ENCODE measurements at regions not wholly inside any gene's neighbourhood (a gene's known extent, or its start where the extent isn't known, plus 50 kb on each side); places are given as distances from the start of the nearest gene placed in this dataset.

DNA sequence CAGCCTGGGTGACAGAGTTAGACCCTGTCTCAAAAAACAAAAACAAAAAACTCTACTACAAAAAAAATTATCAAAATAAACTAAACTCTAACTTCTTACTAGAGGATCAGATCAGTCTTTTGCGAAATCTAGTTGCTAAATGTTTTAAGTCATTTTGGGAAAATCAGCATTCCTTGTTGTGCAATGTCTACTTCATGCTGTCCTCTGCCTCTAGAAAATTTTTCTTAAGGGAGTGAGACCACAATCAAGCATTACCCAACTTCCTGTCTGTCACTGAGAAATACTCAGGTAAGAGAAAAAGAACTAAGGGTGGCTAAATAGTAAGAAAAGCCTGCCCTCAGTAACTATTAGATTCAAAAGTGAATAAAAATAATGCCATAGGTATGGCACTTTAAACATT lies 67.2 kb upstream of the FOXD3 start:
- no peak for TF ChIP-seq EP300 (conservative IDR thresholded peaks at IDR 0.05; ENCODE audit: poor library complexity, severe bottlenecking)
- TF ChIP-seq, protein P1, sequence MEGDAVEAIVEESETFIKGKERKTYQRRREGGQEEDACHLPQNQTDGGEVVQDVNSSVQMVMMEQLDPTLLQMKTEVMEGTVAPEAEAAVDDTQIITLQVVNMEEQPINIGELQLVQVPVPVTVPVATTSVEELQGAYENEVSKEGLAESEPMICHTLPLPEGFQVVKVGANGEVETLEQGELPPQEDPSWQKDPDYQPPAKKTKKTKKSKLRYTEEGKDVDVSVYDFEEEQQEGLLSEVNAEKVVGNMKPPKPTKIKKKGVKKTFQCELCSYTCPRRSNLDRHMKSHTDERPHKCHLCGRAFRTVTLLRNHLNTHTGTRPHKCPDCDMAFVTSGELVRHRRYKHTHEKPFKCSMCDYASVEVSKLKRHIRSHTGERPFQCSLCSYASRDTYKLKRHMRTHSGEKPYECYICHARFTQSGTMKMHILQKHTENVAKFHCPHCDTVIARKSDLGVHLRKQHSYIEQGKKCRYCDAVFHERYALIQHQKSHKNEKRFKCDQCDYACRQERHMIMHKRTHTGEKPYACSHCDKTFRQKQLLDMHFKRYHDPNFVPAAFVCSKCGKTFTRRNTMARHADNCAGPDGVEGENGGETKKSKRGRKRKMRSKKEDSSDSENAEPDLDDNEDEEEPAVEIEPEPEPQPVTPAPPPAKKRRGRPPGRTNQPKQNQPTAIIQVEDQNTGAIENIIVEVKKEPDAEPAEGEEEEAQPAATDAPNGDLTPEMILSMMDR (IDR thresholded peaks at IDR 0.05; ENCODE audit: poor library complexity, severe bottlenecking) = no peak
- no peak for TF ChIP-seq POLR2AphosphoS5 (IDR thresholded peaks at IDR 0.05)
- TF ChIP-seq, protein P2, sequence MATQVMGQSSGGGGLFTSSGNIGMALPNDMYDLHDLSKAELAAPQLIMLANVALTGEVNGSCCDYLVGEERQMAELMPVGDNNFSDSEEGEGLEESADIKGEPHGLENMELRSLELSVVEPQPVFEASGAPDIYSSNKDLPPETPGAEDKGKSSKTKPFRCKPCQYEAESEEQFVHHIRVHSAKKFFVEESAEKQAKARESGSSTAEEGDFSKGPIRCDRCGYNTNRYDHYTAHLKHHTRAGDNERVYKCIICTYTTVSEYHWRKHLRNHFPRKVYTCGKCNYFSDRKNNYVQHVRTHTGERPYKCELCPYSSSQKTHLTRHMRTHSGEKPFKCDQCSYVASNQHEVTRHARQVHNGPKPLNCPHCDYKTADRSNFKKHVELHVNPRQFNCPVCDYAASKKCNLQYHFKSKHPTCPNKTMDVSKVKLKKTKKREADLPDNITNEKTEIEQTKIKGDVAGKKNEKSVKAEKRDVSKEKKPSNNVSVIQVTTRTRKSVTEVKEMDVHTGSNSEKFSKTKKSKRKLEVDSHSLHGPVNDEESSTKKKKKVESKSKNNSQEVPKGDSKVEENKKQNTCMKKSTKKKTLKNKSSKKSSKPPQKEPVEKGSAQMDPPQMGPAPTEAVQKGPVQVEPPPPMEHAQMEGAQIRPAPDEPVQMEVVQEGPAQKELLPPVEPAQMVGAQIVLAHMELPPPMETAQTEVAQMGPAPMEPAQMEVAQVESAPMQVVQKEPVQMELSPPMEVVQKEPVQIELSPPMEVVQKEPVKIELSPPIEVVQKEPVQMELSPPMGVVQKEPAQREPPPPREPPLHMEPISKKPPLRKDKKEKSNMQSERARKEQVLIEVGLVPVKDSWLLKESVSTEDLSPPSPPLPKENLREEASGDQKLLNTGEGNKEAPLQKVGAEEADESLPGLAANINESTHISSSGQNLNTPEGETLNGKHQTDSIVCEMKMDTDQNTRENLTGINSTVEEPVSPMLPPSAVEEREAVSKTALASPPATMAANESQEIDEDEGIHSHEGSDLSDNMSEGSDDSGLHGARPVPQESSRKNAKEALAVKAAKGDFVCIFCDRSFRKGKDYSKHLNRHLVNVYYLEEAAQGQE (IDR thresholded peaks at IDR 0.05; ENCODE audit: borderline replicate concordance) = no peak
- no peak for TF ChIP-seq EZH2 (IDR thresholded peaks at IDR 0.05; ENCODE audit: borderline replicate concordance, insufficient read depth, low read length, poor library complexity, severe bottlenecking)
- no peak for TF ChIP-seq RAD21 (conservative IDR thresholded peaks at IDR 0.05)
- TF ChIP-seq MXI1 (conservative IDR thresholded peaks at IDR 0.05; ENCODE audit: poor library complexity, severe bottlenecking) = no peak
- no peak for TF ChIP-seq TAF1 (IDR thresholded peaks at IDR 0.05; ENCODE audit: low read depth)
- no peak for TF ChIP-seq SMC3 (conservative IDR thresholded peaks at IDR 0.05; ENCODE audit: poor library complexity)

All from neural cell (in vitro differentiated cells).